Cardiac fibroblast (primary cell): ENCODE measurements at regions not wholly inside any gene's neighbourhood (a gene's known extent, or its start where the extent isn't known, plus 50 kb on each side); places are given as distances from the start of the nearest gene placed in this dataset.

Source experiments
- DNase-seq, 2 donors: peaks; one replicate each; pipeline versions ENCODE4 v3.0.0 to v3.0.0-alpha.2; 2010; ENCODE audit warnings: low read depth in 2 of 2
- H3K4me3 ChIP-seq, 2 donors: replicated peaks in 1 of 2; 1 replicate in 1 of 2; 2 replicates in 1 of 2; pipeline ENCODE4 v1.5.1; 2011; ENCODE audit warnings: low read depth in 2 of 2, low read length in 2 of 2, mild to moderate bottlenecking in 2 of 2, moderate library complexity in 1 of 2
- TF ChIP-seq, protein P1 (sequence below): IDR thresholded peaks from one replicate; pipeline ENCODE4 v1.5.1; 2011; ENCODE audit warnings: low read depth, mild to moderate bottlenecking, low read length, inconsistent platforms

DNA sequence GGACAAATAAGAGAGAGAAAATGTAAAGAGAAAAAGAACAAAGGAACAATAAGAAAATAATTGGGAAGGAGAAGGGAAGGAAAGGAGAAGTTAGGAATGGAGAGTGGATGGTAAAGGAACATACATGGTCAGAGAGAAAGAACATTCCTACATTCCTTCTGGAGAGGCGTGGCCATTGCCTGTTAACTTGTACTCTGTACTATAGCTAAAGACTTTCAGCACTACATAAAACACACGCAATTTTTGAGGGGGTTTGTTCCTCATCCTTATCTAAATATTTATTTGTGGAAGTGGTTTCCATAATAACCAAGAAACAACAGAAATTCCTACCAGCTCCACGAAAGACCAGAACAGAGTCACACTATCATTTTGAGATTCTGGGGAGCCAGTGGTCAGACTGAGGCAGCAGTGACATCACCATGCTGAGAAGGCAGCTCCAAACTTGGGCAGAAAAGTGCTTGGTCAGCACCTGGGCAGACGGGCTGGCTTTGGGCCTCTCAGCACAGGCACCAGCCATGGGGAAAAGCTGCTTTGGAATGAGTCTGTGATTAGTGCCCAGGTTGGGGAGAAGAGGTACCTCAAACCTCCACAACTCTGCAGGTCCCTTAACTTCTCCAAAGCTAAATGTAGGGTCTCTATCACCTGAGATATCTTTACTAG lies 125.9 kb upstream of the NTF3 start:
- no peak overlapping the region for H3K4me3 ChIP-seq
- no peak for DNase-seq
- TF ChIP-seq, protein P1, sequence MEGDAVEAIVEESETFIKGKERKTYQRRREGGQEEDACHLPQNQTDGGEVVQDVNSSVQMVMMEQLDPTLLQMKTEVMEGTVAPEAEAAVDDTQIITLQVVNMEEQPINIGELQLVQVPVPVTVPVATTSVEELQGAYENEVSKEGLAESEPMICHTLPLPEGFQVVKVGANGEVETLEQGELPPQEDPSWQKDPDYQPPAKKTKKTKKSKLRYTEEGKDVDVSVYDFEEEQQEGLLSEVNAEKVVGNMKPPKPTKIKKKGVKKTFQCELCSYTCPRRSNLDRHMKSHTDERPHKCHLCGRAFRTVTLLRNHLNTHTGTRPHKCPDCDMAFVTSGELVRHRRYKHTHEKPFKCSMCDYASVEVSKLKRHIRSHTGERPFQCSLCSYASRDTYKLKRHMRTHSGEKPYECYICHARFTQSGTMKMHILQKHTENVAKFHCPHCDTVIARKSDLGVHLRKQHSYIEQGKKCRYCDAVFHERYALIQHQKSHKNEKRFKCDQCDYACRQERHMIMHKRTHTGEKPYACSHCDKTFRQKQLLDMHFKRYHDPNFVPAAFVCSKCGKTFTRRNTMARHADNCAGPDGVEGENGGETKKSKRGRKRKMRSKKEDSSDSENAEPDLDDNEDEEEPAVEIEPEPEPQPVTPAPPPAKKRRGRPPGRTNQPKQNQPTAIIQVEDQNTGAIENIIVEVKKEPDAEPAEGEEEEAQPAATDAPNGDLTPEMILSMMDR: no peak

DNA sequence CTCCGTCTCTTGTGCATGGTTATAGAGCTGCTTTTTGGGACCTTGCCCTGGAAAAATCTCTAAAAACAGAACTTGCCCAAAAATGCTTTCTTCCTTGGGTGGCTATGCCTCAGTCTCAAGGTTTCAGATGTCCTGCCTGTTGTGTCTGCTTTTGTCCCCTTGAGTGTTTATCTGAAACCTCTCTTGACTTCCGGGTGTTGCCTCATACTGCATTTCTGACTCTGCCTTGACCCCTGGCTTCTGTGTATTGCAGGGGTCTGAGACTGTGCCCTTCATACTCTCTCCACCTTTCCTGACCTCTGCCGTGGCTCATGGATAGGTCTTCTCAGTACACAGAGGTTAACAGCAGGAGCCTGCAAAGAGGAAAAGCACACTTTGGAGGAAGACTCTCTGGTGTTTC lies 124.8 kb upstream of the NTF3 start:
- TF ChIP-seq, protein P1: no peak
- H3K4me3 ChIP-seq: no peak overlapping the region
- no peak for DNase-seq

DNA sequence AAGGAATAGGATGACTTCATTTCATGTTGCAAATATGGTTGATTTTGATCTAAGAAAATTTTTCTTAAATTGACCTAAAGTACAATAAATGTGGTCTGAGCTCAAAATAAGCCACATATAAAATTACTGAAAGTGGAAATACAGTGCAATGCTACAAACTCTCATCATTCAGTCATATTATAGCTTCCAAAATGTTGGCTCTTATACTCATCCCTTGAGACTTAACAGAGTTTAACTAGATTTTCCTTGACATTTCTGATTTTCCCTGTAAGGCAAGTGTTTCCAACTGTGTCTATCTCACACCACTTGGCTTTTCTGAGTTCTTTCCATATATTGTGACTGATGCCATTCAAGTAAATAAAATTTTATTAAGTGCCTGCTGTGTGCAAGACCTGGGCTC lies 123.7 kb upstream of the NTF3 start:
- no peak overlapping the region for H3K4me3 ChIP-seq
- TF ChIP-seq, protein P1: no peak
- DNase-seq: no peak

DNA sequence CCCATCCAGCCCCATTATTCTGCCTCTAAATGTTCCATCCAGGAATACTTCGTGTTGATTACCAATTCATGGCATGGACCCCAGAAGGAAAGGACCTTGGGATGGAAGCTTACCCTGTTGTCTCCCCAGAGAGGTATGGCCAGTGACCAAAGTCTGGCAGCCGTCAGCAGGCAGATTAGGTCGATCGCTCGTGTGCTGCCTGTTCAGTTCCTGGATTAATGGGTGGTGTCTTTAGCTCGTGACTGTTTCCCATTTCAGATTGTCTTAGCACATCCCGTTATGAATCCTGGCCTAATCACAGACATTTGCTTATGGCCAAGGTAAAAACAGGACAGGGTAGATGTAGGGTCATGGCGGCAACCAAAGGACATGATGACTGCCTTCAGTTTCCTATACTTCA lies 122.9 kb upstream of the NTF3 start:
- no peak overlapping the region for H3K4me3 ChIP-seq
- DNase-seq: no peak
- TF ChIP-seq, protein P1: no peak

DNA sequence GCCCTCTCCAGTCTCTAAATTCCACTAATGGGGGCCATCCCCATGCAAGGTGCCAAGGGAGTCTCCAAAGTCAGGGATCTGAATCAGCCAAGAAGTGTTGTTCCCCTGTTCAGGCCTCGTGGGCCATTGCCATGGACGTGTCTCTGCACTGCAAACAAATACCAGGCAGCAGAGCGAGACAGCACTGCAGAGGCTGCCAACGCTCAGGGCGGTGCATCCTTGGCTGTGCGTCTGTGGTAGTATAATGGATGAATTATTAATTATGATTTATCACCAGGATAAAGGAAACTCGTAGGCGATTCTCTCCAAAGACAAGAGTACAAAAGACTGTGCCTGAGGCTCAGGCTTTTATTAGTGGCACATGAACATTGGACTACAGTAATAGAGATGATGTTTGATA lies 122.3 kb upstream of the NTF3 start:
- H3K4me3 ChIP-seq: no peak overlapping the region
- TF ChIP-seq, protein P1: no peak
- DNase-seq: no peak

DNA sequence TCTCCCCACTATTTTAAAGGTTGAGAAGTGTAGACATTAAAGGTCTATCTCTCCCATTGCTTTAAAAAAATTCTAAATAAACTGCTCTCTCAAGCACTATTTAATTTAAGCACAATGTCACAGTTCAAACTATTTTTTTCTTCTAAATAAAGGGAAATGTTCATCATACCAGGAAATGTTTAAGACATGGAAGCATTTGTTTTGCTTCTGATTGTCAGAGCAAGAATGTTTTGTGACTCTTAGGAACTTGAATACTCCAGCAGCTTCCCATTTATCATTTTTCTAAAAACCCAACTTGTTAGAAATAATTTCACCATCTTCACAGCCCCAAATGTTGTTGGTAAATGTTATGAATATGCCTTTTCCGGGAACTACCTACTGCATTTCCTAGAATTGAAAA lies 121.8 kb upstream of the NTF3 start:
- no peak for DNase-seq
- TF ChIP-seq, protein P1: no peak
- no peak overlapping the region for H3K4me3 ChIP-seq

DNA sequence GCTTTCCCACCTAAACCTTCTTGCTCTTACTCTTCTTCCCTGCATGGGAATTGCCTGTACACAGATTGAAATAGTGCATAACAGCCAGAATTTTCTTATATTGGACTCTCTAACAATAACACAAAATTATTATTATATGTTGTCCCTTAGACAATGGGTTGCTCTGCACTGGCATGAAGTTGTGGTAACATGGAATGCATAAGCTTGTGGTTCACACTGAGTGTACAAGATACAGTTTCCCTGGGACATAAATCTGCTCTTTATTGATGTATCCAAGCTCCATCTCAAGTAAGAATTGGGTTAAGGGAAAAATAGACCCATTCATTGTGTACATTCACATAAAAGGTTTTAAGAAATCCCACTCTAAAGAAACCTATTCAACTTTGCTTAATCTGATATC lies 114.4 kb upstream of the NTF3 start:
- H3K4me3 ChIP-seq: no peak overlapping the region
- DNase-seq: no peak
- TF ChIP-seq, protein P1: no peak
